Stimulated activated CD4-positive, alpha-beta T cell treated with anti-CD3 and anti-CD28 coated beads, Interleukin-1b, Interleukin-23, amount 100 ng/mL, for 48 hours (primary cell): ENCODE measurements at regions not wholly inside any gene's neighbourhood (a gene's known extent, or its start where the extent isn't known, plus 50 kb on each side); places are given as distances from the start of the nearest gene placed in this dataset.

Source experiments
- DNase-seq: peaks from one replicate; pipeline ENCODE4 v3.0.0-alpha.2; 2020

DNA sequence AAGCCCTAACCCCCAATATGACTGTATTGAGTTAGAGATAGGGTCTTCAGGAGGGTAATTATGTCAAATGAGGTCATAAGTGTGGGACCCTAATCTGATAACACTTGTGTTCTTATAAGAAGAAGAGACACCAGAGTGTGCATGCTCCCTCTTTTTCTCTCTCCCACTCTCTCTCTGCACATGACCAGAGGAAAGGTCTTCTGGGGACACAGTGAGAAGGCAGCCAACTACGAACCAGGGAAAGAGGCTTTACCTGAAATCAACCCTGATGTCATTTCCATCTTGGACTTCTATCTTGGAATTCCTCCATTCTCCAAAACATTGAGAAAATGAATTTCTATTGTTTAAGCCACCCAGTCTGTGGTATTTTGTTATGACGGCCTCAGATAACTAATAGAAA lies 97.2 kb upstream of the MAD2L1 start:
- DNase-seq: no peak

DNA sequence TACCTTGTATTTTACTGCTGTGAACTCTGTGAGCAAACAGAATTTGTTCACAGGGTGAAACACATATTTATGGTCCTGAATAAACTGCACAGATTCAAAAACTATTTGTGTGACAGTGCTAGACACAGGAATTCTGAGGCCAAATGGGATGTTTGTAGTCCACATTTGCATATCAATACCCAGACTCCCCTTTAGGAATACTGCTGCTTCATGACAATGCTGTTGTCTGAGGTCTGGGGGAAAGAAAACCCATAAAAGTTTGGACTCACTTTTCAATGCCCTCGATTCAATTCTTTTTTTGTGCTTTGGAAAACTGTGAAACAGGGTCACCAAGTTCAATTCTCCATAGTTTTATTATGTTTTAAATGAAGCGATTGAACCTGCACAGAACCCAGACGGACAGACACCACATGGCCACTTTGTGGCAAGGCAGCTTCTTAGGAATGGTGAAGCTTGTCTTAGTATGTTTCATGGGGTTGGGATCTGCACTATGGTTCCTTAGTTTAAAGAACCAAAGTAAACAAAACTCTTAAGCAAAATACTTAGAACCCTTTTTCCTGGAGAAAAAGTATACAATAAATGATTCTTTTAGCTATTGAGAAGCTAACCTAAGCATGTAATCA lies 92.3 kb upstream of the MAD2L1 start:
- no peak for DNase-seq

DNA sequence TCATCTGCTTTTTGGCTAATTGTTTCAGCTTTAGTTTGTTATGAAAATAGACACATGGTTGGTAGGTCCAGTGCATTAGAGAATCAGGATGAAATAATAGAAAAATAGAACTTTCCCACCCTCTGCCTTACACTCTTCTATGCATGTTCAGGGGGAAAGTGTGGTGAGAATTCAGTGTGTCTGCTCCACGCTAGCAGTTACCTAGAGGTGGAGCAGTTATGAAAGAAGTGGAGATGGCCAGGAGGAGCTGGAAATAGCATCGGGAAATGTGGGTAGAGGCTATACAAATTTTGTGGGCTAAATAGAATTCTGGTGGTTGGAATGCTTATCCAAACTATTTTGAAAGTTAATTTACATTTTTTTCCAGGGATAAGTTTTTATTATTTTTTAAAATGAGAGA lies 91.4 kb upstream of the MAD2L1 start:
- DNase-seq: no peak

DNA sequence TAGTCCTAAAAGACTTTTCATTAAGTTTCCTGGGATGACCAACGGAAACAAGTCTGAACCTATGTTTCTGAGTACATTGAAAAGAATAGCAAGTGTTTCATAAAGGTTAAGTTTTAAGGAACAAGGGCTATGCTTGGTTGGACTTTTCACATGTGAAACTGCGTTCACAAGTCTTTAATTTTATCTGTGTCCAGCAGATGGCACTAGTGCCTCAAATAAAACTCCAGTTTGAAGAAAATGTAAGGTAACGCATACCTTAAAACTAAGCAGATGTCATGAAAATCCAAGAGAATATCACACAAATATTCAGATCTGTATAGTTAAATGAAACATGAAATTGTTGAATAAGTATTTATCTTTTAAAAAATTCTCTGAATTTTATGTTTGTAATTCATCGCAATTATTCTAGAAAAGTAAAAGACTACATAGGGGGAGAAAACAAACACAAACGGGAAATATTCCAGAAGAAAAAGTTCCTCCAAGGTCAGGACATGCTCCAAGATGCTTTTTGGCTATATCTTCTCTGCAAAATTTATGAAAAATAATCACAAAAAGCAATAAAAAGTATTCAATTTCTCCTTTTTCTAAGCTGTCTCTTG lies 89.6 kb upstream of the MAD2L1 start:
- DNase-seq: no peak

- no peak for DNase-seq
Measured at GRCh38 chr4:120155287-120155686, 88.6 kb upstream of the MAD2L1 start.

- no peak for DNase-seq
Measured at GRCh38 chr4:120144634-120145033, 78.0 kb upstream of the MAD2L1 start.

DNA sequence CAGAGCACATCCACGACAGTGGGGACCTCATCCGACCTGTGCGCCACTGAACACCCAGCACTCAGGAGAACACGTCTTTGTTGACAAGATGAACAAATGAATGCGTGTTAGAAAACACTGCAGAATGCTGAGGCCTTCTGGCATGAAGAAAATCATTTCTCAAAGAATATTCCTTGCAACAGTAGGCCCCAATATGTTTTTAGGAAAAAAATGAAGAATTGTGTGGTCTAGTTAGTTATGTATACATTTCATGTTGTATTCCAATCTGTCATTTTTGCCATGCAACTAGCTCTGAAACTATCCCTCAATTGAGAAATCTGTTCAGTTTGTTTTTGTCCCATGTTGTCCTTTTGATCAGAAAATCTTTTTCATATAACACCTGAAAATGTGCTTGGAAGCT lies 77.4 kb upstream of the MAD2L1 start:
- DNase-seq: no peak

- DNase-seq: no peak
Measured at GRCh38 chr4:120139392-120139791, 72.7 kb upstream of the MAD2L1 start.

GRCh38 chr4:120132935-120133334 lies 66.3 kb upstream of the MAD2L1 start:
- DNase-seq: no peak

- no peak for DNase-seq
Measured at GRCh38 chr4:120130786-120131185, 64.1 kb upstream of the MAD2L1 start.
